Adrenal gland (tissue), 5 donors: ENCODE measurements at regions not wholly inside any gene's neighbourhood (a gene's known extent, or its start where the extent isn't known, plus 50 kb on each side); places are given as distances from the start of the nearest gene placed in this dataset.

Experiments
- POLR2A ChIP-seq, 2 donors: fragments of 450-650 bp; IDR thresholded peaks; one replicate each; pipeline ENCODE4 v1.6.1; 2017; ENCODE audit warnings: antibody characterized with exemption in 2 of 2, mild to moderate bottlenecking in 2 of 2, moderate library complexity in 1 of 2
- TF ChIP-seq, protein P1 (sequence below), 6 experiments: fragments of 450-650 bp in 4 of 6; fragments of 200-600 bp in 2 of 6; sonication (generic) in 1 of 6; IDR thresholded peaks; 1 replicate in 5 of 6; 2 replicates in 1 of 6; pipeline versions ENCODE4 v1.5.1 to v1.8.0; 2016 to 2021; ENCODE audit warnings: antibody characterized with exemption in 6 of 6, mild to moderate bottlenecking in 2 of 6, moderate library complexity in 1 of 6
- donor health status: DM: no; HTN: no; CAD: no.

DNA sequence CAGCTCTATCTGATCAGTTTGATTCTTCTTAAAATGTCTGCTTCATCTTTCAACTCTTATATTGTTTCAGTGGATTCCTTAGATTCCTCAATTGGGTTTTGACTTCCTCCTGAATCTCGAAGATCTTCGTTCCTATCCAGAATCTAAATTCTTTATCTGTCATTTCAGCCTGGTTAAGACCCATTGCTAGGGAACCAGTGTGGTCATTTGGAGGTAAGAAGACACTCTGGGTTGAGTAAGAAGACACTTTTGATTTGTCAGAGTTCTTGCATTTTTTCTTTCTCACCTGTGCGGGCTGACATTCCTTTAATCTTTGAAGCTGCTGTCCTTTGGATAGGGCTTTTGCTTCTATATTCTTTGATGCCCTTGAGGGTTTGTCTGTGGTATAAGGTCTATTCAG is 291.9 kb downstream of the SLC7A11 start:
- TF ChIP-seq POLR2A (IDR thresholded peaks at IDR 0.05) = no peak
- TF ChIP-seq, protein P1, sequence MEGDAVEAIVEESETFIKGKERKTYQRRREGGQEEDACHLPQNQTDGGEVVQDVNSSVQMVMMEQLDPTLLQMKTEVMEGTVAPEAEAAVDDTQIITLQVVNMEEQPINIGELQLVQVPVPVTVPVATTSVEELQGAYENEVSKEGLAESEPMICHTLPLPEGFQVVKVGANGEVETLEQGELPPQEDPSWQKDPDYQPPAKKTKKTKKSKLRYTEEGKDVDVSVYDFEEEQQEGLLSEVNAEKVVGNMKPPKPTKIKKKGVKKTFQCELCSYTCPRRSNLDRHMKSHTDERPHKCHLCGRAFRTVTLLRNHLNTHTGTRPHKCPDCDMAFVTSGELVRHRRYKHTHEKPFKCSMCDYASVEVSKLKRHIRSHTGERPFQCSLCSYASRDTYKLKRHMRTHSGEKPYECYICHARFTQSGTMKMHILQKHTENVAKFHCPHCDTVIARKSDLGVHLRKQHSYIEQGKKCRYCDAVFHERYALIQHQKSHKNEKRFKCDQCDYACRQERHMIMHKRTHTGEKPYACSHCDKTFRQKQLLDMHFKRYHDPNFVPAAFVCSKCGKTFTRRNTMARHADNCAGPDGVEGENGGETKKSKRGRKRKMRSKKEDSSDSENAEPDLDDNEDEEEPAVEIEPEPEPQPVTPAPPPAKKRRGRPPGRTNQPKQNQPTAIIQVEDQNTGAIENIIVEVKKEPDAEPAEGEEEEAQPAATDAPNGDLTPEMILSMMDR (IDR thresholded peaks at IDR 0.05) = no peak
